CD4-positive, alpha-beta T cell treated with Interleukin-1 beta for 1 hour (primary cell): ENCODE measurements at regions not wholly inside any gene's neighbourhood (a gene's known extent, or its start where the extent isn't known, plus 50 kb on each side); places are given as distances from the start of the nearest gene placed in this dataset.

Experiments
- DNase-seq, 2 donors: peaks; one replicate each; pipeline ENCODE4 v3.0.0-alpha.2; 2020 to 2022

- DNase-seq: no peak
Measured at GRCh38 chr2:65716698-65717097, 284.3 kb upstream of the SPRED2 start.

DNA sequence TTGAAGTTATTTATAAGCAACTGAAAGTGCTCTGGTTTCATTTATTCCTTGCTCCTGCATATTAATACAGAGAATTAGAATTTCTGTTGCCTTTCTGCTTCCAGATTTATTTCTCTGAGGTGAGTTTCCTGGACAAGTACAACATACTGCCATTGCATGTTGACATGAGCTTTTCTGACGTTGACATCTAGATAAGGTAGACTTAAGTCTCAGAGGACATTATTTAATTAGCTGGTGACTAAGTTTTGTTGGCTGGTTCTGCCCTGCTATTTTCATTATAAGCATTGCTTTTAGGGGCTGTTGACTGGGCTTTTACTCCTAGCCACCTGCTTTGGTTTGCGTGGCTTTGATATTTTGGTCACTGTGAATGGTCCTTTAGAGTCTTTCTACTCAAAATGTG lies 282.9 kb upstream of the SPRED2 start:
- no peak for DNase-seq

GRCh38 chr2:65714866-65715265 lies 282.5 kb upstream of the SPRED2 start:
- DNase-seq: no peak

- no peak for DNase-seq
Measured at GRCh38 chr2:65711863-65712262, 279.5 kb upstream of the SPRED2 start.

GRCh38 chr2:65710779-65711295 lies 278.4 kb upstream of the SPRED2 start:
- DNase-seq: no peak

DNA sequence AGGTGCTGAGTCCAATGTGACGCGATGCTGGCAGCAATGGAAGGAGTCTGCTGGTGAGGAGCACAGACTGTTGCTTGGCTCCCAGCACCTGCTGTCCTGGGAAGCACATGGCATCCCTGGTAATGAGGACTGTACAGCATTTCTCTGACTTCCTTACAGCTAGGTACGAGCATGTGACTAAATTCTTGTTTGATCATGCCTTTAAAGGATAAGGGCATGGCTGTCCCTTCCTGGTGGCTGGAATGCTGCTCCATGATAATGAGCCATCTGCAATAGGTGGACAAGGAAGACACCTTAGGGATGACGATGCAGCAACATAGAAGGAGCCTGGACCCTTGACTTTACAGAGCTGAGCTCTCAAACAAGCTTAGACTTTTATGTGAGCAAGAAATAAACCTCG lies 278.0 kb upstream of the SPRED2 start:
- no peak for DNase-seq

DNA sequence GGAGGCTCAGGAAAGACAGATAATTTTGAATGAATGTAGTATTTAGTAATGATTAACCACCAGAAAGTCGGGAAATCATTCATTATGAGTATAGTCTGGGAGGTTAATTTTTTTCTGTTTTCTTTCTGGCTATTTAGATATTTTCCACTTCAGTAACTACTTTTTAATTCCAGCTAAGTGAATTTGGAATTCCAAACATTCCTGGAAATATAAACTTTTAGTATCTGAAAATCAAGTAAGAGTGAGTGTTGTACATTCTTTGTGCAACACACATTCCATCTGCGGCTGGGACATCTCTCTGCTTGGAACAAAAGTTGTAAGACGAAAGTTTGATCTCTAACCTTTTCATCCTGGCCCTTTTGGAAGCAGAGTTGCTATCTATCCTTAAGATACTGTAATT lies 275.7 kb upstream of the SPRED2 start:
- DNase-seq: no peak

DNA sequence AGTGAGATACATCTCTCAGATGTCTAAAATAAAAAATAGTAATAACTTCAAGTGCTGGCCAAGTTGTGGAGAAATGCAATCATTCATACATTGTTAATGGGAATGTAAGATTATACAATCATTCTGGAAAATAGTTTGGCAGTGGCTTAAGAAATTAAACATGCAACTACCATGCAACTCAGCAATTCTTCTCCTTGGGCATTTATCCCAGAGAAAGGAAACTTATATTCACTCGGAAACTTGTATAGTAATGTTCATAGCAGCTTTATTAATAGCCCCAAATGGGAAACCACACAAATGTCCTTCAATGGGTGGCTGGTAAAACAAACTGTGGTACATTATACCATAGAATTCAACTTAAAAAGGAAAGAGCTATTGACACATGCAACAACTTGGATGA lies 274.0 kb upstream of the SPRED2 start:
- DNase-seq: no peak

DNA sequence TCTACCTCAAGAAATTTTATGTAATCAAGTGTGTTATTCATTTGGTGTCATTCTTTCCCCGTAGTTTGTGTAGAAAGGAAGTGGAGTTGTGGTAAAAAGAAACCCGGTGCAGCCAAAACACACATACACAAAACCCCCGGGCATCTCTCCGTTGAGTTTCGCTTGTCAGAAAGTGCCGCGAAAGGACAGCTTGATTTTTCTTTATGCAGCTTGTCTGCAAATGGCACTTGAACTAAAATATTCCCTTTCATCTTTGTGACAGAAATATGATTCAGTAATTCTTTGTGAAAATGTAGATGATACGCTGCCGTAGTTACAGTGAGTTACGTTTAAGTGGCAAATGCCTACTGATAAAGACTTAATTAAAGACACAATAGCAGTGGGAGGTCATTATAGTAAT lies 268.8 kb upstream of the SPRED2 start:
- DNase-seq: no peak

DNA sequence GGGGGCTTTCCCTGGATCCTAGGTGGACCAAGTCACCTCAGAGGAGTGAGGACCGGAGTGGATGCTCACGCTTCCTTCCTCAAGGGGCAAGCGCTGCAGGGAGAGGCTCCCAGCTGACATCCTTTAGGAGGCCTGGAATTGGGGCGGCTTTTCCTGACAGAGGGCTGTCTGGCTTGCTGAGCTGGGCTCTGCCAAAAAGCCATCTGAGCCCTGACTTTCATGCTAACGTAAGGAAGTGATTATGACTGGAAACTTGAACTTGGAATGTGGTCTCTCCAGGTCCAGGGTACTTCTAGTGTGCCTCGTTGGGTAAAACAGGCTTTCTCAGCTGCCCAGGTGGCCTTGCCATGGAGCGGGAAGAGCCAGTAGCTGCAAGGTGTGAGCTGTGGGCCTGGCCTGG lies 268.3 kb upstream of the SPRED2 start:
- no peak for DNase-seq

- no peak for DNase-seq
Measured at GRCh38 chr2:65700004-65700651, 267.7 kb upstream of the SPRED2 start.

DNA sequence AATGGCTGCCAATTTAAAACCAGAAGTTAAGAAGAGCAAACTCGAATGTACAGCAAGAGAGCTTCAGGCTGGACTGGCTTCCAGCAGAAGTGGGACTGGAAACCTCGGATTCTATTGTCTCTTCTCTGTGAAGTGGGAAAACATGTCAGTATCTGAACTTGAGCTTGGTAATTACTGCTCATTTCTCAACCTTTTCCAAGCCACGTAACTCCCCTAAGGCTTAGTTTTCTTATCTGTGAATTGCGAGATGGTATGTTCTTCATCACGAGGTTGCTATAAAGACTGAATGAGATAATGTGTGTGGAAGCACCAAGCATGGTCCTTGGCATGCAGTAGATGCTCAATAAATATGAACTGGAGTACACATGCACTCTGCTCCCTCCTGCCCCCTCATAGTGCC lies 259.4 kb upstream of the SPRED2 start:
- DNase-seq: no peak

DNA sequence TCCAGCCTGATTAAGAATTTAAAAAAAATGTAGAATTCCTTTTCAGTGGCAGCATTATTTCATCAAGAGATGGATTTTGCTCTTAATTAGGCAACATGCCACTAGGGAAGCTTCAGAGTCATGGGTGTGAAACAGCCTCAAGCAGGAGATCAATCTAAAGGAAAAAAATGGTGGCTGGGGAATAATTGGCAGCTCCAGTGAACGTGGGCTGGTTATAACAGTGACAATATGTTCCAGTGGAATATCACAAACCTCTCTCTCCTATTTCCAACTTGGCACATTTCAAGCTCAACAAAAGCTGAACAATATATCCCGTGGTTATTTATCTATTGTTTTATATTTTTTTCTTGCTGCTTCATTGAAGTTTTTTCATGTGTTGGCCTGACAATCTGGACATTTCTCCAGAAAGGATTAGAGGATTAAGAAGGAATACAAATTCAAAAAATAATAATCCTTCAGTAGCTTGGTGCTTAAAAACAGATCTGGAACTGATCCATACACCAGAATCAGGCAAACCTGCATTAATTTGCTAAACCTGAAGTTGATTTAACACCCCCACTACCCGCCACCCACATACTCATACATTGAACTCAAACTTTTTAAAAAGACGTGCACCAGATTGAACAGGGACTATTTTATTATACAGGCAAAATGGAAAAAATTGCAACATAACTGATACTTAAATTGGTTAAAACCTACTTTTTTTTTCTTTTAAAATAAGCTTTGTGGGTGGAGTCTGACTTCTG lies 255.9 kb upstream of the SPRED2 start:
- DNase-seq: no peak

DNA sequence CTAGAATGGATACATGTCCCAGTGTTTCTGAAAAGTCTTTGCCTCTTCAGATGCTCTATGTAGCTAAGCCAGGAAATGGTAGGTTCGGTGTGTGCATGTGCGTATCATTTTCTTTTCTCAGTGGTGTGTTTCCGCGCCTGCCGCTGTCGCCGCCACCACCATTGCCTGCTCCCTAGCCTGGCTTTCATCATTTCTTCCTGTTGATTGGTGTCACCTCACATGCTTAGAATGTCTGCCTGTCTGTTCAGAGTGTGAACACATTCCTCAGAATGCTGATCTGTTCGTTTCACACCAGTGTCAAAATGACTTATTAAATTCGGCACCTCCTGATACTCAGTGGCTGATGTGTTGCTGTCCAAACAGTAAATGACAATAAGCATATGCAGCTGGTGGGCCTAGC lies 255.2 kb upstream of the SPRED2 start:
- no peak for DNase-seq

DNA sequence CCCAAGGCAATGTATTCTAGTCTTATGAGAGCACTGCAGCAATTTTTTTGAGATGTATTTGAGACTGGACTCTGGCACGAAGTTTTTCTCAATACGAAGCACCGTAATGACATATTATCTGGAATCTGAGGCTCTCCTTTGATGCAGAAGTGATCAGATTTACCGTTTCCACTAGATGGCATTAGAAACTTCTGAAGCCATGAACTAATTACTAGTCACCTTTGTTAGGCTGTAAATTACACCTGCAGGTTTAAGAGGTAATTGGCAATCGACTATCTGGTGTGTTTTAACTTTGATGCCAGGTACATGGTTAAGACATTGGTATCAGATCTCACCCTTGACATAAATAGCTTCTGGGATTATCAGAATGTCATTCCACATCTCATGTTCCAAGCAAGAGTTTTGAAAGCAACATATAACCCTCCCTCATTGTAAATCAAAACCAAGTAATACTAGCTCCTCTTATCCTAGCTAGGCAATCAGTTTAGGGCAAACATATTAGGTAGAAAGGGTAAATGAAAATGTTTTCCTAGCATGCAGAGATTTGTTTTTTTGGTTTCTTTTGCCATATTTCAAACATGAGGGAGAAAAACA lies 254.6 kb upstream of the SPRED2 start:
- DNase-seq: no peak

GRCh38 chr2:65681503-65681902 lies 249.1 kb upstream of the SPRED2 start:
- no peak for DNase-seq

DNA sequence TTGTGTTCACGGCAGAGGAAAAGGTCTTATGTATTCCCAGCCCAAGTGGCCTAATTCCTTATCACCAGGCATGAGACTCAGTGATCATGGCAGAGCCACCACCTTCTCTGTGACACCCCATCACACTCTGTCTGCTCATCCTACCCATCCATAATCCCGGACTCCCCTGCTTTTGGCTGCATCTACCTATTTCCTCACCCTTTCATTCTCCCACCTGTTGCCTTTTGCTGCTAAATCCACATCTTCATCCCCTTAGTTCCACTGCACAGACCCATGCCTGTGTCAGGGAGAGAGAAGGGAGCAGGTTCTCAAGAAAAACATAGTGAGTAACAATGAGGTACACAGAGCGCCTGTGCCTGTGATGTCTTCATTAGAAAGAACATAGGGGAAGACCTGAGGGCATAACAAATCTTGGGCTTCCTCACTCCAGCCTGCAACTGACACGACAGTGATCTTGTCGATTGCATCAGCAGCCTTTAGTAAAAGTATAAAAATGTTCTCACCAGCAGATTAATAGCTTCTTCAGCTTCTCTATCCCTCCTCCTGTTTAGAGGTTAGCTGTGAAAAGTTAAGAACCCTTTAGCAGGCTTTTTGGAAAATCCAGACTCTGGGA lies 246.5 kb upstream of the SPRED2 start:
- DNase-seq: no peak

GRCh38 chr2:65675350-65675749 lies 243.0 kb upstream of the SPRED2 start:
- DNase-seq: no peak

- no peak for DNase-seq
Measured at GRCh38 chr2:65671670-65672242, 239.4 kb upstream of the SPRED2 start.

DNA sequence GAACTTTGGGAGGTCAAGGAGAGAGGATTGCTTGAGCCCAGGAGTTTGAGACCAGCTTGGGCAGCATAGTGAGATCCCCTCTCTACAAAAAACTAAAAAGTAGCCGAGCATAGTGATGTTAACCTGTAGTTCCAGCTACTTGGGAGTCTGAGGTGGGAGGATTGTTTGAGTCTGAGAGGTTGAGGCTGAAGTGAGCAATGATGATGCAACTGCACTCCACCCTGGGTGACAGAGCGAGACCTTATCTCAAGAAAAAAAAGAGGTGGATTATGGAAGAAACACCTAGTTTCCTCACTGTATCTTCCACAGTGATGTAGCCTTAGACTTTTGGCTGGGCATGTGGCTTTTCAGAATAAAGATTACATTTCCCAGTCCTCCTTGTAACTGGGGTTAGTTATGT lies 237.2 kb upstream of the SPRED2 start:
- no peak for DNase-seq

- no peak for DNase-seq
Measured at GRCh38 chr2:65668744-65669143, 236.3 kb upstream of the SPRED2 start.

DNA sequence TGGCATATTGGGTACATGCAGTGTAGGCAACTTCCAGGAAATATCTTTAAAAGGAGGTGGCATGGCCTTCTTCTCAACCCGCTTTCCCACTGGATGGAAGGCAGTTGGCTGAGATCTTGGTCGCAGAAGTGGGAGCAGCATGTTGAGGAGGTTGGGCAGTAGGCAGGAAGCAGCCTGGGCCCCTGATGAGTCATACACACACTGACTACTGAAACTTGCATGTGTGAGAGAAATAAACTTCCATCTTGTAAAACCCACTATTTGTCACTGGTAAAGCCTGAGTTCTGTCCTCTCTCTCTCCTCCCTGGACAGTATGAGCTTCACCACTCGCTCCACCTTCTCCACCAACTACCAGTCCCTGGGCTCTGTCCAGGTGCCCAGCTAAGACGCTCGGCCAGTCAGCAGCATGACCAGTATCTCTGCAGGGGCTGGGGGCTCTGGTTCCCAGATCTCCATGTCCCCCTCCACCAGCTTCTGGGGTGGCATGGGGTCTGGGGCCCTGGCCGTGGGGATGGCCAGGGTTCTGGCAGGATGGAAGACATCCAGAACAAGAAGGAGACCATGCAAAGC lies 233.8 kb upstream of the SPRED2 start:
- no peak for DNase-seq

- DNase-seq: no peak
Measured at GRCh38 chr2:65664931-65665330, 232.5 kb upstream of the SPRED2 start.
